ENCODE measurements at regions not wholly inside any gene's neighbourhood (a gene's known extent, or its start where the extent isn't known, plus 50 kb on each side); places are given as distances from the start of the nearest gene placed in this dataset.

- FAIRE-seq (peak; percentile 26), DNase-seq (ENCODE audit: low read depth) (peak; percentile 89)
- H3K9ac ChIP-seq (ENCODE audit: low read length): no peak overlapping the region
- H3K27me3 Mint-ChIP-seq (ENCODE audit: low read depth, unreplicated experiment): no peaks in the 10 kb centered on the region
- no peak overlapping the region for H3K4me3 Mint-ChIP-seq (ENCODE audit: unreplicated experiment)
- no peak overlapping the region for H3K4me3 ChIP-seq (ENCODE audit: insufficient read depth, low read depth, low read length)
- no peaks in the 10 kb centered on the region for H3K36me3 Mint-ChIP-seq (ENCODE audit: low read depth, unreplicated experiment)
- no peaks in the 10 kb centered on the region for H3K36me3 ChIP-seq (ENCODE audit: insufficient read depth, low read length)
- peak overlapping the region; percentile 33 for H3K27ac ChIP-seq (ENCODE audit: low read depth, low read length)
- H3K9me3 Mint-ChIP-seq (ENCODE audit: unreplicated experiment): peaks cover 3% of the 10 kb centered on the region
- peaks cover 17% of the 10 kb centered on the region for H3K4me1 Mint-ChIP-seq (ENCODE audit: low read depth, unreplicated experiment)
- peak overlapping the region; percentile 49 for H3K4me2 ChIP-seq (ENCODE audit: low read length)
- no peaks in the 10 kb centered on the region for H3K9me3 ChIP-seq (ENCODE audit: insufficient read depth, low read depth, low read length)
- H3K4me1 ChIP-seq (ENCODE audit: insufficient read depth, low read length): peaks cover 13% of the 10 kb centered on the region
- H4K20me1 ChIP-seq (ENCODE audit: insufficient read depth, low read length): no peaks in the 10 kb centered on the region
- H3K27ac Mint-ChIP-seq (ENCODE audit: unreplicated experiment): peak overlapping the region; percentile 13
- no peaks in the 10 kb centered on the region for H3K79me2 ChIP-seq (ENCODE audit: insufficient read depth, low read length)
- TF ChIP-seq CTCF (IDR thresholded peaks at IDR 0.05; ENCODE audit: insufficient read depth, low read depth, low read length): no peak
- no peak for TF ChIP-seq EZH2 (IDR thresholded peaks at IDR 0.05; ENCODE audit: insufficient read depth, low read length)
- H2AFZ ChIP-seq (ENCODE audit: low read depth, low read length): no peak overlapping the region
- H3K27me3 ChIP-seq (ENCODE audit: insufficient read depth, low read length): no peaks in the 10 kb centered on the region
These were observed 426.9 kb upstream of the MIS18BP1 start for GRCh38 chr14:45679853-45680252.

GRCh38 chr14:45678163-45678562, 425.2 kb upstream of the MIS18BP1 start:
- H3K27ac ChIP-seq (ENCODE audit: low read depth, low read length): no peak overlapping the region
- Mint-ChIP-seq H3K36me3 (ENCODE audit: low read depth, unreplicated experiment) (no peaks in the 10 kb centered on the region), H3K4me1 (ENCODE audit: low read depth, unreplicated experiment) (peaks cover 17% of the 10 kb centered on the region), H3K27ac (ENCODE audit: unreplicated experiment) (no peak overlapping the region), H3K9me3 (ENCODE audit: unreplicated experiment) (no peaks in the 10 kb centered on the region), H3K27me3 (ENCODE audit: low read depth, unreplicated experiment) (no peaks in the 10 kb centered on the region), H3K4me3 (ENCODE audit: unreplicated experiment) (no peak overlapping the region)
- H3K79me2 ChIP-seq (ENCODE audit: insufficient read depth, low read length): no peaks in the 10 kb centered on the region
- no peak for FAIRE-seq
- H3K4me2 ChIP-seq (ENCODE audit: low read length): no peak overlapping the region
- no peak overlapping the region for H3K4me3 ChIP-seq (ENCODE audit: insufficient read depth, low read depth, low read length)
- no peak overlapping the region for H2AFZ ChIP-seq (ENCODE audit: low read depth, low read length)
- TF ChIP-seq EZH2 (IDR thresholded peaks at IDR 0.05; ENCODE audit: insufficient read depth, low read length): no peak
- no peak for TF ChIP-seq CTCF (IDR thresholded peaks at IDR 0.05; ENCODE audit: insufficient read depth, low read depth, low read length)
- no peaks in the 10 kb centered on the region for H4K20me1 ChIP-seq (ENCODE audit: insufficient read depth, low read length)
- H3K27me3 ChIP-seq (ENCODE audit: insufficient read depth, low read length): no peaks in the 10 kb centered on the region
- no peaks in the 10 kb centered on the region for H3K9me3 ChIP-seq (ENCODE audit: insufficient read depth, low read depth, low read length)
- no peak for DNase-seq (ENCODE audit: low read depth)
- H3K9ac ChIP-seq (ENCODE audit: low read length): no peak overlapping the region
- peaks cover 13% of the 10 kb centered on the region for H3K4me1 ChIP-seq (ENCODE audit: insufficient read depth, low read length)
- no peaks in the 10 kb centered on the region for H3K36me3 ChIP-seq (ENCODE audit: insufficient read depth, low read length)

GRCh38 chr14:45673420-45673819, 420.4 kb upstream of the MIS18BP1 start:
- no peaks in the 10 kb centered on the region for H3K9me3 ChIP-seq (ENCODE audit: insufficient read depth, low read depth, low read length)
- Mint-ChIP-seq H3K36me3 (ENCODE audit: low read depth, unreplicated experiment) (no peaks in the 10 kb centered on the region), H3K27me3 (ENCODE audit: low read depth, unreplicated experiment) (no peaks in the 10 kb centered on the region), H3K9me3 (ENCODE audit: unreplicated experiment) (no peaks in the 10 kb centered on the region), H3K4me1 (ENCODE audit: low read depth, unreplicated experiment) (no peaks in the 10 kb centered on the region), H3K4me3 (ENCODE audit: unreplicated experiment) (no peak overlapping the region), H3K27ac (ENCODE audit: unreplicated experiment) (no peak overlapping the region)
- no peak overlapping the region for H2AFZ ChIP-seq (ENCODE audit: low read depth, low read length)
- H3K36me3 ChIP-seq (ENCODE audit: insufficient read depth, low read length): no peaks in the 10 kb centered on the region
- H3K27ac ChIP-seq (ENCODE audit: low read depth, low read length): no peak overlapping the region
- FAIRE-seq (no peak), DNase-seq (ENCODE audit: low read depth) (no peak)
- no peak overlapping the region for H3K4me3 ChIP-seq (ENCODE audit: insufficient read depth, low read depth, low read length)
- no peak for TF ChIP-seq CTCF (IDR thresholded peaks at IDR 0.05; ENCODE audit: insufficient read depth, low read depth, low read length)
- TF ChIP-seq EZH2 (IDR thresholded peaks at IDR 0.05; ENCODE audit: insufficient read depth, low read length): no peak
- no peaks in the 10 kb centered on the region for H4K20me1 ChIP-seq (ENCODE audit: insufficient read depth, low read length)
- no peaks in the 10 kb centered on the region for H3K79me2 ChIP-seq (ENCODE audit: insufficient read depth, low read length)
- no peak overlapping the region for H3K9ac ChIP-seq (ENCODE audit: low read length)
- no peak overlapping the region for H3K4me2 ChIP-seq (ENCODE audit: low read length)
- H3K4me1 ChIP-seq (ENCODE audit: insufficient read depth, low read length): no peaks in the 10 kb centered on the region
- no peaks in the 10 kb centered on the region for H3K27me3 ChIP-seq (ENCODE audit: insufficient read depth, low read length)
